Gastrocnemius medialis (tissue), 4 donors: ENCODE measurements at regions not wholly inside any gene's neighbourhood (a gene's known extent, or its start where the extent isn't known, plus 50 kb on each side); places are given as distances from the start of the nearest gene placed in this dataset.

ENCODE experiments used
- CTCF ChIP-seq, 5 experiments: fragments of 450-650 bp in 3 of 5; fragments of 200-600 bp in 2 of 5; sonication (generic) in 2 of 5; IDR thresholded peaks in 4 of 5; conservative IDR thresholded peaks in 1 of 5; 1 replicate in 4 of 5; 2 replicates in 1 of 5; pipeline ENCODE4 v1.5.1; 2016 to 2019; ENCODE audit warnings: antibody characterized with exemption in 5 of 5, mild to moderate bottlenecking in 3 of 5, moderate library complexity in 3 of 5
- POLR2A ChIP-seq, 2 donors: fragments of 450-650 bp; IDR thresholded peaks; one replicate each; pipeline ENCODE4 v1.6.1; 2017; ENCODE audit warnings: antibody characterized with exemption in 2 of 2, mild to moderate bottlenecking in 2 of 2, moderate library complexity in 2 of 2

- no peak for TF ChIP-seq CTCF (IDR thresholded peaks at IDR 0.05 in 4 of 5, conservative IDR thresholded peaks at IDR 0.05 in 1 of 5)
- TF ChIP-seq POLR2A (IDR thresholded peaks at IDR 0.05) = no peak
Measured at GRCh38 chr20:39849171-39849570, 839.9 kb downstream of the MAFB start.
